GM21737 (cell line): ENCODE measurements at regions not wholly inside any gene's neighbourhood (a gene's known extent, or its start where the extent isn't known, plus 50 kb on each side); places are given as distances from the start of the nearest gene placed in this dataset.

Source experiments
- ATAC-seq: cut with Tn5 transposase; IDR thresholded peaks from one replicate; pipeline ENCODE4 v1.9.1; 2021; ENCODE audit warnings: mild to moderate bottlenecking, moderate library complexity; ENCODE audit not compliant: unreplicated experiment

DNA sequence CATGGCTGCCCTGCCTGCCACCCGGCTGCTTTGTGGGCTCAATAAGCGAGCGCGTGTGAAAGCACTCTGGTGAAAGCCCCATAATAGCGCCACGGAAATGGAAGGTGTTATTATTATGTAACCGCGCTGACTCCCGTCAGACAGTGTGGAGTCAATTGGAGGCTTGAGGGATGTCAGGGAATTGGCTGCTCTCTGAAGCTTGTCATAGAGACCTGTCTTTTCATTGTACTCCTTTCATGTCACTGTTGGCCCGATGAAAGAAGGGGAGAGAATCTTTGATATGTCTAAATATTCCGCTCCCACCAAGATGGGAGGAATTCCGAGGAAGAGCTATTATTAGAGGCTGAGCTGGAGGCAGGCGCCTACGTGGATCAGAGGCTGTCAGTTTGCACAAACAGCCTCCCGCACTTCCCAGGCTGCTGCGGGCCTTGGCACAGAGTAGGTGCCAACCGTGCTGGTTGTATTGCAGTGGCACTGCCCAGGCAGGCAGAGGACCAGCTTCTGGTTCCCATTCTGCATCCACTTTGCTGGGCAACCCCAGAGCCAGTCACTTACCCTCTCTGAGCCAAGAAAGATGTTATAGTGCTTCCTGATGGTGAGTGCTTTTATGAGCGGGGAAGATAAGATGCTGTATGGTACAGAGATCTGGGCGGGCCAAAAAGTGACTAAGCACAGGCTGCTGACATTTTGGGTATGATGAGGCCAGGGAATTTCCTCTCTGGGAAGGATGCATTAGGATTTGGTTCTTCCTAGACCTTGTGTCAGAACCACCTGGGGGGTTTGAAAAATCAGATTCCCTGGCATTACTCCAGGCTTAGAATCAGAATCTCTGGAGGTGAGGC lies 151.4 kb downstream of the RPS24 start:
- ATAC-seq: no peak

DNA sequence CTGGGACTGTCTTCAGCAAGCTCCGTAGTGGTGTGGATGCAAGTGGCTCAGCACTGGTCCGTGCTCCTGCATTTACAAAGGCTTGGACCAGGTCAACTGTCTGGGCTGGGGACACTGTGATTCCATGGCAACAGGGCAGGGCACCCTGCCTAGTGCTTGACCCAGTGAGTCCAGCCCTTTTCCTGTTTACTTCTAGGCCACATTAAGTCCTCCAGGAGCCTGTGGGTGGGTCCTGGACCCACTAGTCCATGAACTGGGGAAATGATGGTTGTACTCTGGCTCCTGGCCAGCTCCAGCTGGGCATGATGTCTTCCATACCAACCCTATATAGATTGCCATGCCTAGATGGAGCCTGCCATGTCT lies 152.0 kb downstream of the RPS24 start:
- ATAC-seq: no peak

DNA sequence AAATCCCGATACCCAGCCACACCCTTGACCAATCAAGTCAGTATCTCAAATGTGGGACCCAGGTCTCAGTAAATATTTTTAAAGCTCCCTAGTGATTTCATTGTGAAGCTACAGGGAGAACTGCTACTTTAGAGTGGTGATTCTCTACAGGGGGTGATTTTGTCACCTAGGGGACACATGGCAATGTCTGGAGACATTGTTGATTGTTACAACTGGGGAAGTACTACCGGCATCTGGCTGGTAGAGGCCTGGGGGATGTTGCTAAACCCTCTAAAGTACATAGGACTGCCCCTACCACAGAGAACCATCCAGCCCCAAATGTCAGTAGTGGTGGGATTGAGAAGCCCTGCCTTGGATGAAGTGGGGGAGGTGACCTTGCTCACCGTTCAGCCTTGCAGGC lies 152.9 kb downstream of the RPS24 start:
- no peak for ATAC-seq

DNA sequence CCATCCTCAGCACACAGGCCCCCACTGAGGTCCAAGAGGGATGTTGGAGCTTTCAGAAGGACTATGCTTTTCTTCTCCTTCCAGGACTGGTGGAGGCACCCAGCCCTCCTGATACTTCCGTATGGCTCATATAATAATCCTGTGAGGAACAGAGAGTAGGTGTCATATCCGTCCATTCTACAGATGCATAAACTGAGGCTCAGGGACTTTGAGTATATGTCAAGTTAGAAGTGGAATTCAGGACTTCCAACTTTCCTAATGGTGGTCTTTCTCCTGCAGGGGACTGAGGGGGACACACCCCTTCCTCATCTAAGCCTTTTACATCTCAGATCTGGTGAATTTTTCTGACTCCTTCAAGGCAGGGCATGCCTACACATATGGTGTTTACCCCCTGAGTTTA lies 153.7 kb downstream of the RPS24 start:
- ATAC-seq: no peak

DNA sequence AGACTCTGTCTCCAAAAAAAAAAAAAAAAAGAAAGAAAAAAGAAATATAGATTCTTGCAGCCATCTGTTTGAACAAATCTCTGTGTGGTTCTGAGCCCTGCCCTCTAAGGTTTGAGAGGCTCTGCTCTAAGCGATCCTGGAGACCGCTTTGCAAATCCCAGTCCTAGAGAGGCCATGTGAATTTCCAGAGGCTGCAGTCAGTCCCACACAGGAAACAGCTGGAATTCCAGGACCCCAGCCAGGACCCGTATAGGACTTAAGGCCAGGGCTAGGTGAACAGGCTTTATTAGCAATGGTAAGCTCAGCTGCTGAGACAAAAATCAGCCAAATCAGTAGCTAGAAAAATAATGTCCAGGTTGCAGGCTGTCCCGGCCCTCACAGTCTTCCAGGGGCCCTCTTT lies 154.8 kb downstream of the RPS24 start:
- no peak for ATAC-seq

DNA sequence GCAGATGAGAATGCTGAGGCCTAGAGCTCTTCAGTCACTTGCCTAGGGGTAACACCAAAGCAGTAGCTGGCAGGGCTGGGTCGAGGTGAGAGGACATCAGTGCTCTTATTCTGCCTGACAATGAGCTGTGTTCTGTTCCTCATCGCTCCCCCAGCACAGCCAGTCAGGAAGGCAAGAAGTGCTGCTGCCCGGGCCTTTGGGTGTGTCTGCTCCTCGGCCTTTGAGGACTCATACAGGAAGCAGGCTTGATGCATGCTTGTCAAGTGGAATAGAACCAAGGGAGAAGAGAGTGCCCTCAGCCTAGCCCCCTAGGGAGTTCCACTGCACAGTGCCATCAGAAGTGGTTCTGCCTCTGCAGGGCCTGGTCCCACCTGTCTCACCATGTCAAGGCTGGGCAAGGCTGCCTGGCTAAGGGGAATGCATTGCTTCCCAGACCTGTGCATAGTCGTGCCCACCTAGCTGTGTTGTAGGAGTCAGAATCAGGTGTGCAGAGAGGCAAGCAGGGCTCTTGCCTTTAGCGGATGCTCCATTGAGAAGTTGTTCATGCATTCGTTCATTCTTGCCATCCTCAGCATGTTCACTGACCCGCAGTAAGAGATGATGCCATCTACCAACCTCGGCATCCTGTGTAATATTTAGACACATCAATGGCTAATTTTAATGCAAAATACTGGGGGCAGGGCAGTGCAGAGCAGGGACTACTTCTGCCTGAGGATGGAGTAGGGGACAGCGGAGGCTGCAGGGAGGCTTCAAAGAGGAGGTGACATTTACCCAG lies 156.6 kb downstream of the RPS24 start:
- ATAC-seq: no peak

DNA sequence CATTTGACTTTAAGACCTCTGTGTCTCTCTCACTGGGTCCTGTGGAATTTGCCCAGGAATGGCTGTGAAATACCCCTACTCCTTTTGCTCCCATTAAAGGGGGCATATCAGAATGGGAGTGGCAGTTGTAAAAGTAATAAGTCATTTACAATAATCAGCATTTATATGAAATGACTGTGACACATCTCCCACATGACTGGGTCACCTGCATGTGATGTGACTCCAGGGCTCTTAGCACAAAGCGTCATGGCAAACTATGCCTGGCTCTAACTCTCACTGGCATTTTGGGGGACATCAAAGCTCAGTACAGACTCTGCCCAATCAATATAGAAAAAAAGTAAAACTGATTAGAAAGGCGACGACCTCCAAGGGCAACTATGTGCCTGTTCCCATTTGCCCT lies 157.6 kb downstream of the RPS24 start:
- ATAC-seq: no peak

DNA sequence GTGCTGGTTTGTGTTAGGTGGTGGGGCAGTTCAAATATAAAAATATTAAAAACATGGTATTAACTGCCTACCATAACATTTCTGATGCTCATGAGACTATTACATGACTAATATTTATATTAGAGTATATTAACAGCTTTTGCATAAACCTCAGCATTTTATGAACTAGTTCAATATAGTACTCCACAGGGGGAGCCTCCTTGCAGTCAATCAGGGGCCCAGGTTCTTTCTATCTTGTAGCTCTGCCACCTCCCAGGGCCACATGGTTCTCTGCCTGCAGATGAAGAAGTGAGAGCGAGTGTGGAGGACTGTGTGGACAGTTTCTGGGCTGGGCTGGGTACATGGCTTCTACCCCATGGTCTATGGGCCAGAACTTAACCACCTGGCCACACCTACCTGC lies 159.5 kb downstream of the RPS24 start:
- ATAC-seq: no peak

DNA sequence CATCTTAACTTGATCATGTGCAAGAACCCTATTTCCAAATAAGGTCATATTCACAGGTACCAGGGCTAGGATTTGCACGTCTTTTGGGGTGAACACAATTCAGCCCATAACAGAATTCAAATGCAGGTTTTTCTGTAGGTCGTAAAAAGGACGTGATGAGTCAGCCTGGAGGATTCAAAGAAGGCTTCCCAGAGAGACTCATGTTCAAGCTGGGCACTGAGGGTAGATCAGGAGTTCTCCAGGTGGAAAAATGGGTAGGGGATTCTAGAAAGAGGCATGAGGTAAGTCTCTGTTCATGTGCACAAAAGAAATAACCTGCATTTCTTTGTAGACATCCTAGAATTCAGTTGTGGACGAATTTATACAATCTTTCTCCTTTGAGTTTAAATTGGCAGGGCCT lies 160.4 kb downstream of the RPS24 start:
- no peak for ATAC-seq

DNA sequence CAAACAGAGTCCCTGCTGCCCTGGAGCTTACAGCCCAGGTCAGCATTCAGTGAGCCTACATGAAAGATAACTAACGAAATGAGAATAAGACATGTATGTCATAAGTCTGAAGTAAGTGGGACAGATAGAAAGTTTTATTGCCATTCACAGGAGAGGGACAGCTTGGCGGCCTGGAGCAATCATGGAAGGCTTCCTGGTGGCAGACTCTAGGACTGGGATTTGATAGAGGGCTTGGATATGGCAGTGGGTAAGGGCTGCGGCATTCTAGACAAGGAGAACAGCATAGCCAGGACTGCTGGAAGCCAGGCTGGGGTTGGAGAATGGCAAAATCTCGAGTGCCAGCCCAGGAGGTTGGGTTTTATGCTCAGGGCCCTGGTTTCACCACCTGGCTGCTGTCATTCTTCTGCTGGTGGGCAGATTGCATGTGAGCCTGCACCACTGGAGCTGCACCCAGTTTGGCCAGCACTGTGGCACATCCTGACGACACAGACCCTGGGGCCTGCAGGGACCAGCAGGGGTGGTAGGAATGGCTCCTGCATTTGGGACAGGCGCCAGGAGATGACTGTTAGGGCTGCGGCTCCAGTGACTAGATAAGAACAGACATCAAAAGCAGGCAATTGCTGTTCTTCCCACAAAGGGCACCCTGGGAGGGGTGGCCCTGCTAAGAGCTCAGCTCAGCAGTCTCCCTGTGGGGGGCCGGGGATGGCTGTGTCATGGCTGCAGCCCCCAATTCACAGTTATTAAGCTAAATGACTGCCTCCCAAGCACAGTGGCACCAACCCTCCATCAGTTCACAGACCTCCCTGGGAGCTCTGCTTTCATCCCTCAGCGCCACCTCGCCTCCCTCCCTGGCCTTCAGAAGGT lies 161.1 kb downstream of the RPS24 start:
- no peak for ATAC-seq

DNA sequence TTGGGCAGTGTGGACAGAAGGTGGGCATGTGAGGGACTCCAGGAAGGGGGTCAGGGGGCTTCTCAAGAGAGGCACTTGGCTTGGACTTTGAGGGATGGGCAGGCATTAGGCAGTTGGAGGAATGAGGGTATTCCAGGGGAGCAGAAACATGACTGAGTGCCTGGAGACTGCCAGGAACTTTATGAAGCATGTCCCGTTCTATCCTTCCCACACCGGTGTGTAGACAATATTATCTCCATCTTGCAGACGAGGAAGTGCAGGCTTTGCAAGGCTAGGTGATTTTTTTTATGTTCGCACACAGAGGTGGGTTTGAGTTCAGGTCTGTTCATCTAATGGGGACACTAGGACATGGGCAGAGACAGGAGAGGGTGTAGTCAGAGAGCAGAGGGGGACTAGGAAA lies 162.7 kb downstream of the RPS24 start:
- ATAC-seq: no peak

DNA sequence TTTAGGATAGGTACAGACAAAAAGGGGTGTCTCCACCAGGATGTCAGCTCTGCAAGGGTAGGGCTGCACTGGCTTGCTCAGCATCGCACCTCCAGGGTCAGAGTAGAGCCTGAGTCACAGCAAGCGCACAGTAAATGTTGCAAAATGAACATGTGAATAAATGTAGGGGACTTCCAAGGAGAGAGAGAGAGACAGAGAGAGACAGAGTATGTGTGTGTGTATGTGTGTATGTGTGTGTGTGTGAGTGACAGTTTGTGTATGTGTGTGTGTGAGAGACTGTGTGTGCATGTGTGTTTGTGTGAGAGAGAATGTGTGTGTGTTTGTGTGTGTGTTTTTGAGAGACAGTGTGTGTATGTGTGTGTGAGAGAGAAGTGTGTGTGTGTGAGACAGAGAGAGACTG lies 163.3 kb downstream of the RPS24 start:
- no peak for ATAC-seq

DNA sequence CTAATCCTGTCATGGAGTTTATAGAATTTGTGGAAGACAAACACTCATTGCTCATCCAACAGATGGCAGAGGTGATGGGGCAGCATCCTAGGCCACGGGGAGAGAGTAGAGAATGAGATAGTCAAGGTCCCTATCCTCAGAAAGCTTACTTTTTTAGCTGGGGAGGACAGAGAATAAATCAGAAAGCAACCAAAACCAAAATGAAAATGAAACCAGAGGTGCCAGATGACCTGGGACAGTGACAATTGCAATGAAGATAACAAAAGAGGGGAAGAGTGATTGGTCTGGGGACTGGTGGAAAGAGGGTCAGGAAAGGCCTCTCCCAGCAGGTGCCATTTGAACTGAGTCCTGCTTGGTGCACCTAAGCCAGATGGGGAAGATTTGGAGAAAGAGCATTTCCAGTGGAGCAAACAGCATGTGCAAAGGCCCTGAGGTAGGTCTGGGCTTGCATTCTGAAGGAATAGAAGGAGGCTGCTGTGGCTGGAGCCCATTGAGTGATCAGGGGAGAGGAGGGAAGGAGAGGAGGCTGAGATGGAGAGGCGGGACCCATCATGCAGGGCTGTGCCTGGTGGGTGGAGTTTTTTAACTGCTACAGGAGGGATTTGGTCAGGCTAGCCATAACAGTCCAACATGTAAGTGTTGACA lies 164.1 kb downstream of the RPS24 start:
- no peak for ATAC-seq

DNA sequence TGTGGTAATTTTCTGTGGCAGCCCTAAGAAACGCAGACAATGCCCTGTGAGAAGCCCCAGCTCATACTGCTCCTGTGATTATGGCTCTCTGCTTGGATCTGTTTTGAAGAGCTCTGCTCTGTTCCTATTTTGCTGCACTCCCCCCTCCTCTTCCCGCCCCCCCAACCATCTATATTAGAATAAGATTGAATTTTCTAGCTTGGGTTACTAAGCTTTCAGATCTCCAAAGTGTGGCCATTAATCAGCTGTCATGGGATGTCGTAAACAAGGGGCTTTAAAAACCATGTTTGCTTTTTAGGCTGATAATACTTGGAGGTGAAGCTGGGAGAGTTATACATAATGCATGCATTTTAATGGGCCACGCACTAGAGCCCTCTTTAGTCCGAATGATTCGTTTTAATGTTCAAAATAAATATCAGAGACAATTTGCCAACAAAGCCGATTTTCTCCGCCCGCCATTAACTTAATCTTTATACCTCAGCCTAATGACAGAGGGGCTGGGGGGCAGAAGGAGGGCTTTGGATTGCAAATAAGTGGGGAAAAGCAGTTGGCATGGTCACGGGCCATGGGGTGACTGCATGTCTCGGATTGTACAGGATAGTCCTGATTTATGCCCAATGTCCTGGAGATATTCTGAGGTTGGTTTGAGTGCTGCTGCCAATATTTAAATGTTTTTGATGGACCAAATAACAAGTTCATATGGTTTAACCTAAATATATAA lies 165.5 kb downstream of the RPS24 start:
- no peak for ATAC-seq

DNA sequence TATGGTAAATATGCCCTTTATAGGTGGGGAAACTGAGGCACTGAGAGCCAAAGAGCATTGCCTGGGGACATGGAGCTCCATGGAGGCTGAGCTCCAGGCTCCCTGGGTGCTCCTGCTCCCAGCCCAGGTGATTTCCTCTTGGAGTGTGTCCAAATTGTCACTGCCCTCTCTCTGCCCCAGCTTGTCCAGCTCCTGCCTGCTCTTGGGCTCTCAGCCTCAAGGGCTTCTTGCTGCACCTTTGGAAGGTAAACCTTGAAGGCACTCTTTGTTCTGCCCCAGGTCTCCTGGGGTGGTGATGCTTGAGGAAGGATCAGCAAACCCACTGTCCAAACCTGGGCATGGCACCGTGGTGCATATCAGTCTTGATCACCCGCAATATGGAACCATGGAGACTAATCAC lies 166.1 kb downstream of the RPS24 start:
- no peak for ATAC-seq

DNA sequence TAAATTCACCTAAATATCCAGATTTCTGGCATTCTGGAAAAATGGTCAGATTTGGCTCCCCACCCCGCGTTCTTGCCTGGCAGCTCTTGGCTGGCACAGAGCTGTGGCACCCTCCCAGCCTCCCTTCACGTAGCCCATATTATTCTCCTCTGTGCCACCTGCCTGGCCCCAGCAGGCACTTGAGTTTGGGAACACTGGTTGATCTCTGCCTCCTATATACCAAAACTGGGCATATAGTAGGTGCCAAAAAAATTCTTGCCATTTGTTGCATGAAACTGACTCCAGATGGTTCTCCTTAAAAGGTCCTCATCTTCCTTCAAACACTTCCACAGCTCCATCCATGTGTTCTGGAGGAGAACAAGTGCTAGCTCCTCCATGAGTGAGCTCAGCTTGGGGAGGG lies 167.0 kb downstream of the RPS24 start:
- no peak for ATAC-seq

DNA sequence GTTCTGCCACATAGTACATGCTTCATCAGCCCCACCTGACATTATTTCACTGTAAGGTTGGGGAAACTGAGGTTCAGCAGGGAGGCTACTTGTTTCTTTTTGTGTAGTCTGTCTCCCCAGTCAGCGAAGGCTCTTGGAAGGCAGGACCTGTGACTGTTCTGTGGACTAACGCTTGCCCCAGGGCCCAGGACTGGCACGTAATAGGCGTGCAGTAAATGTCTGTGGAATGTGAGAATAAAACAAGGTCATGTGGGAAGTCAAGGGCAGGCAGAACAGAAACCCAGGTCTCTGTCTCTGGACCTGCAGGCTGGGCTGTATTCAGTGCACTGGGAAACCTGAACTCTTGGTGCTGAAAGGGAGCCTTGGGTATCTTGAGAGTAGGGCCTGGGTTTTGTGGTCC lies 168.7 kb downstream of the RPS24 start:
- ATAC-seq: no peak

DNA sequence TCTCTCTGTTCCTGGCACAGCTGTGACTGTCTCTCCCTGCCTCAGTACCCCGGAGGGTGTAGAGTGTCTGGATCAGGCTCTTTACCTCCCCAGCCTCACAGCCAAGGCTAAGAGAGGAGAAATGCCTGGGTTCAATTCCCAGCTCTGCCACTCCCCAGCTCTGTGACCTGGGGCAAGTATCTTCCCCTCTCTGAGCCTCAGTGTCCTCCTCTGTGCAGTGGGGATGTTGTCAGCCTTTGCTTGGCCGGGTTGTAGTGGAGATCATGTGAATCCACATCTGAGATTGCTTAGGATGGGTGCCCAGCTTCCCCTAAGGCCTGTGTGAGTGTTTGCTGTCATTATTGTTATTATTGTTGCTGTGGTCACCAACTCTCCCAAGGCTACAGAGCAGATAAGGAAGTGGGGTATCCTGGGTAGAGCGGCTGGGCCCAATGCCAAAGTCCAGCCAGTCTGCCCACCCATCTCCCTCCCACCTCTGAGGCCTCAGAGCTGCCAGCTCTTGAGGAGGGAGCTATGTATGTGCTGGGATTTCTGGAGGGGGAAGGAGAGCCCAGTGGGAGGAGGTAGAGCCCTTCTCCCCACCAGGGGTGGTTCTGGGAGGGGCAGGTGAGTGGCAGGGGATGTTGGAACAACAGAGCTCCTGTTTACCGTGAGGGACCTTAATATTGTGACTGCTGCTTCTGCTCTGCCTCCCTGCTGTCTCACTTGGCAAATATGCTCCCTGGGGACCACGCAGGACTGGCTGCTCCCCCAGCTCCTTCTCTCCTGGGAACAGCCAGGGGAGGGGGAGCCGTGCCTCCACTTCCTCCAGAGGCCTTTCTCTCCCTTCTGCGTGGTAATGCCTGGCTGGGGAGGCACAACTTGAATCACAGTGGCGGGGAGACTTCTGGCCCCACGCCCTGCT lies 170.5 kb downstream of the RPS24 start:
- ATAC-seq: no peak

DNA sequence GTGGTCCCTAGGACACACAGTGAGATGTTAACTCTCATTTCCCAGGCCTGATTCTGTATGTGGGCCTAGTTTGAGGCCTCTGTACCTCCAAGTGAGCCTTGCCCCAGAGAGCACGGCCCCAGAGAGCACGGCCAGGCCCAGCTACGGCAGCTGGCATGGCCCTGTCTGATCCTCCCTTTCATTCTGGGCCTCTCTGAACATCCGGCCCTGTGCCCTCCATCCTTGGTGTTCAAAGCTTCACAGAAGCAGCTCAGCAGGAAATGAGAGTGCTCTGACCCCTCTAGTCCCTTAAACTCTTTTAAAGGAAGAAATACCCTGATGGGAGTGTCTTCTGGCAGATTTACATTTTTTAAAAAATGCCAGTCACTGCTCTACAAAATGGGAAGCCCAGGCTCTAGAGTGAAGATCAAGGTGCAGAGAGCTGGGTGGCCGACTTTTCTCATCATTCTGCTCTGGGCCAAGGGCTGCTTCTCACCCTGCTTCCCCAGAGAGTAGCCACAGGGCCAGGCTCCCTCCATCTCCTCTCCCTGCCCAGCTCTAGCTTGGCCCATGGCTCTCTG lies 171.9 kb downstream of the RPS24 start:
- ATAC-seq: no peak
